GM12878 (cell line): ENCODE measurements at regions not wholly inside any gene's neighbourhood (a gene's known extent, or its start where the extent isn't known, plus 50 kb on each side); places are given as distances from the start of the nearest gene placed in this dataset.

Experiments used
- ATAC-seq: fragments of 200-7000 bp; cut with Tn5 transposase; 3 replicates; pipeline ENCODE4 v1.9.1; 2020; ENCODE audit warnings: mild to moderate bottlenecking, moderate library complexity
- BruUV-seq: library from RNA; stranded (reverse); fragments of 400-500 nt; replicated peaks from 2 replicates; lab custom pipeline; 2021; lab: Mats Ljungman, UMichigan
- CTCF ChIA-PET: fragments of 300-600 bp; sonication (Branson Sonifier 250); formaldehyde crosslinking; extraction: SDS; loops from one replicate; lab custom pipeline; 2021; ENCODE audit warnings: inconsistent platforms; lab: Yijun Ruan, JAX
- POLR2A ChIA-PET: fragments of 350-600 bp; formaldehyde crosslinking; extraction: SDS; loops from one replicate; lab custom pipeline; 2021; ENCODE audit warnings: inconsistent platforms; lab: Charles Lee
- RAD21 ChIA-PET: fragments of 300-600 bp; sonication (Branson Sonifier 250); formaldehyde crosslinking; loops from one replicate; lab custom pipeline; 2023; ENCODE audit warnings: antibody characterized with exemption; ENCODE audit not compliant: unreplicated experiment; lab: Charles Lee
- SMC1A ChIA-PET: fragments of 300-600 bp; sonication (Branson Sonifier 250); formaldehyde crosslinking; loops from one replicate; lab custom pipeline; 2023; ENCODE audit not compliant: unreplicated experiment, uncharacterized antibody; lab: Charles Lee
- DNase-seq: peaks from one replicate; pipeline ENCODE4 v3.0.0-alpha.2; 2011; ENCODE audit warnings: low read depth, low spot score
- FAIRE-seq: peaks from 3 replicates; lab custom pipeline; 2011; peaks lifted over from hg19 to GRCh38; lab: Jason Lieb, UNC
- H2AFZ ChIP-seq: 2 replicates; pipeline ENCODE4 v1.6.0; 2011; ENCODE audit warnings: low read depth, low read length, control low read depth; ENCODE audit not compliant: control insufficient read depth
- H3K27ac ChIP-seq: 2 replicates; pipeline ENCODE4 v1.5.1; 2011; ENCODE audit warnings: control low read depth; ENCODE audit not compliant: control insufficient read depth, insufficient read depth
- H3K27me3 ChIP-seq, 2 experiments: replicated peaks in 1 of 2; 2 replicates each; pipeline versions ENCODE4 v1.6.0 to v1.6.1; 2011; ENCODE audit warnings: low read length in 1 of 2; ENCODE audit not compliant: control insufficient read depth in 2 of 2, insufficient read depth in 2 of 2
- H3K36me3 ChIP-seq, 2 experiments: 2 replicates each; pipeline ENCODE4 v1.5.1; 2011; ENCODE audit warnings: low read length in 1 of 2; ENCODE audit not compliant: control insufficient read depth in 2 of 2, insufficient read depth in 2 of 2
- H3K4me1 ChIP-seq: 2 replicates; pipeline ENCODE4 v1.6.1; 2011; ENCODE audit warnings: mild to moderate bottlenecking, low read length, moderate library complexity, mixed read lengths; ENCODE audit not compliant: control insufficient read depth, insufficient read depth
- H3K4me2 ChIP-seq: 2 replicates; pipeline ENCODE4 v1.6.0; 2011; ENCODE audit warnings: control low read depth; ENCODE audit not compliant: control insufficient read depth, insufficient read depth
- H3K4me3 ChIP-seq: fragments of 200-600 bp; sonication (generic); 2 replicates; pipeline ENCODE4 v1.5.1; 2016
- H3K79me2 ChIP-seq: 2 replicates; pipeline ENCODE4 v1.6.0; 2011; ENCODE audit warnings: low read length; ENCODE audit not compliant: control insufficient read depth, insufficient read depth
- H3K9ac ChIP-seq: 2 replicates; pipeline ENCODE4 v1.8.0; 2011; ENCODE audit warnings: low read length, control low read depth, mixed read lengths; ENCODE audit not compliant: control insufficient read depth, insufficient read depth
- H3K9me3 ChIP-seq: replicated peaks from 3 replicates; pipeline ENCODE4 v1.5.1; 2011; ENCODE audit warnings: mild to moderate bottlenecking, low read length; ENCODE audit not compliant: control insufficient read depth, insufficient read depth
- H4K20me1 ChIP-seq: 2 replicates; pipeline ENCODE4 v1.6.0; 2011; ENCODE audit not compliant: control insufficient read depth, insufficient read depth
- BACH1 ChIP-seq: fragments of 450-650 bp; IDR thresholded peaks from 2 replicates; pipeline ENCODE4 v1.6.1; 2017; ENCODE audit warnings: mild to moderate bottlenecking, borderline replicate concordance
- DPF2 ChIP-seq: fragments of 450-650 bp; IDR thresholded peaks from 2 replicates; pipeline ENCODE4 v1.6.1; 2017; ENCODE audit warnings: mild to moderate bottlenecking
- GABPA ChIP-seq: IDR thresholded peaks from 2 replicates; pipeline ENCODE4 v1.6.1; 2014; ENCODE audit warnings: antibody characterized with exemption, low read depth, mild to moderate bottlenecking, inconsistent platforms
- HCFC1 ChIP-seq: fragments of 150-350 bp; IDR thresholded peaks from 2 replicates; pipeline ENCODE4 v1.6.1; 2014; ENCODE audit warnings: low read length
- HDAC6 ChIP-seq: fragments of 200-600 bp; sonication (generic); IDR thresholded peaks from one replicate; pipeline ENCODE4 v1.8.0; 2017; ENCODE audit warnings: antibody characterized with exemption; ENCODE audit not compliant: unreplicated experiment
- HDGF ChIP-seq: fragments of 450-650 bp; IDR thresholded peaks from 2 replicates; pipeline ENCODE4 v1.6.1; 2016; ENCODE audit warnings: antibody characterized with exemption
- JUNB ChIP-seq: IDR thresholded peaks from 2 replicates; pipeline ENCODE4 v1.6.1; 2016; ENCODE audit warnings: antibody characterized with exemption, mild to moderate bottlenecking
- MTA3 ChIP-seq: IDR thresholded peaks from 2 replicates; pipeline ENCODE4 v1.6.1; 2012; ENCODE audit warnings: low read length, inconsistent platforms, borderline replicate concordance
- NBN ChIP-seq: fragments of 450-650 bp; IDR thresholded peaks from 2 replicates; pipeline ENCODE4 v1.6.1; 2016
- NRF1 ChIP-seq: conservative IDR thresholded peaks from 2 replicates; pipeline ENCODE4 v1.6.1; 2011; ENCODE audit warnings: mild to moderate bottlenecking, low read depth, low read length, improper control_type of control experiment
- POU2F2 ChIP-seq: IDR thresholded peaks from 3 replicates; pipeline ENCODE4 v1.6.1; 2011; ENCODE audit warnings: low read depth, mild to moderate bottlenecking, low read length, borderline replicate concordance
- SREBF1 ChIP-seq: IDR thresholded peaks from 2 replicates; pipeline ENCODE4 v1.6.1; 2012; ENCODE audit warnings: mild to moderate bottlenecking, low read length
- WRNIP1 ChIP-seq: IDR thresholded peaks from 2 replicates; pipeline ENCODE4 v1.6.1; 2011; ENCODE audit warnings: low read depth, low read length, improper control_type of control experiment, borderline replicate concordance
- YBX1 ChIP-seq: fragments of 450-650 bp; IDR thresholded peaks from 2 replicates; pipeline ENCODE4 v1.6.1; 2016; ENCODE audit warnings: antibody characterized with exemption
- ZNF207 ChIP-seq: fragments of 450-650 bp; IDR thresholded peaks from 2 replicates; pipeline ENCODE4 v1.6.1; 2014; ENCODE audit warnings: antibody characterized with exemption, mild to moderate bottlenecking, borderline replicate concordance
- WGBS: methylation state at CpG from one replicate; pipeline ENCODE4 v1.1.6; 2016; ENCODE audit warnings: low lambda C conversion rate; ENCODE audit not compliant: insufficient replicate concordance, insufficient coverage; ENCODE audit errors: missing lambda C conversion rate; 5-methylcytosine and 5-hydroxymethylcytosine counted together
- in situ Hi-C: fragments of 300-500 bp; cut with MboI; formaldehyde crosslinking; loops from 9 replicates; pipeline ENCODE4 v1.14.3; 2018; ENCODE audit warnings: mixed read lengths
- intact Hi-C: fragments of 100-400 bp; cut with micrococcal nuclease; formaldehyde crosslinking; loops from one replicate; pipeline ENCODE4 v1.14.2; 2022; ENCODE audit not compliant: unreplicated experiment
- TF ChIP-seq, protein P1 (sequence below): fragments of 450-650 bp; IDR thresholded peaks from 2 replicates; pipeline ENCODE4 v1.6.1; 2017; ENCODE audit warnings: mild to moderate bottlenecking
- TF ChIP-seq, protein P2 (sequence below): fragments of 450-650 bp; IDR thresholded peaks from 2 replicates; pipeline ENCODE4 v1.6.1; 2017; ENCODE audit warnings: mild to moderate bottlenecking, moderate library complexity
- TF ChIP-seq, protein P3 (sequence below): IDR thresholded peaks from 2 replicates; pipeline ENCODE4 v1.6.1; 2012; ENCODE audit warnings: mild to moderate bottlenecking, low read depth, low read length

- POLR2A ChIA-PET, result no interaction called here
- FAIRE-seq, result no peak
Observed at GRCh38 chr1:81509594-81509993, 291.1 kb upstream of the ADGRL2 start.

More at GRCh38 chr1:81509594-81509993, 291.1 kb upstream of the ADGRL2 start:
- Histone ChIP-seq H3K36me3 (no peaks in the 10 kb centered on the region), H4K20me1 (no peaks in the 10 kb centered on the region), H3K79me2 (no peaks in the 10 kb centered on the region), H3K4me3 (no peak overlapping the region), H3K9ac (no peak overlapping the region), H3K27me3 (no peaks in the 10 kb centered on the region), H3K9me3 (no peaks in the 10 kb centered on the region), H2AFZ (no peak overlapping the region), H3K4me2 (no peak overlapping the region), H3K27ac (no peak overlapping the region), H3K4me1 (peaks cover 10% of the 10 kb centered on the region)
- intact Hi-C loops, result no loop called here
- TF ChIP-seq, protein P1, sequence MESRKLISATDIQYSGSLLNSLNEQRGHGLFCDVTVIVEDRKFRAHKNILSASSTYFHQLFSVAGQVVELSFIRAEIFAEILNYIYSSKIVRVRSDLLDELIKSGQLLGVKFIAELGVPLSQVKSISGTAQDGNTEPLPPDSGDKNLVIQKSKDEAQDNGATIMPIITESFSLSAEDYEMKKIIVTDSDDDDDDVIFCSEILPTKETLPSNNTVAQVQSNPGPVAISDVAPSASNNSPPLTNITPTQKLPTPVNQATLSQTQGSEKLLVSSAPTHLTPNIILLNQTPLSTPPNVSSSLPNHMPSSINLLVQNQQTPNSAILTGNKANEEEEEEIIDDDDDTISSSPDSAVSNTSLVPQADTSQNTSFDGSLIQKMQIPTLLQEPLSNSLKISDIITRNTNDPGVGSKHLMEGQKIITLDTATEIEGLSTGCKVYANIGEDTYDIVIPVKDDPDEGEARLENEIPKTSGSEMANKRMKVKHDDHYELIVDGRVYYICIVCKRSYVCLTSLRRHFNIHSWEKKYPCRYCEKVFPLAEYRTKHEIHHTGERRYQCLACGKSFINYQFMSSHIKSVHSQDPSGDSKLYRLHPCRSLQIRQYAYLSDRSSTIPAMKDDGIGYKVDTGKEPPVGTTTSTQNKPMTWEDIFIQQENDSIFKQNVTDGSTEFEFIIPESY, result no peak
- TF ChIP-seq WRNIP1 (no peak), SREBF1 (no peak), NRF1 (no peak), HDGF (no peak), HCFC1 (no peak), BACH1 (no peak), ZNF207 (no peak), GABPA (no peak), MTA3 (no peak), YBX1 (no peak), HDAC6 (no peak), POU2F2 (no peak), DPF2 (no peak), NBN (no peak), JUNB (no peak)
- TF ChIP-seq, protein P2, sequence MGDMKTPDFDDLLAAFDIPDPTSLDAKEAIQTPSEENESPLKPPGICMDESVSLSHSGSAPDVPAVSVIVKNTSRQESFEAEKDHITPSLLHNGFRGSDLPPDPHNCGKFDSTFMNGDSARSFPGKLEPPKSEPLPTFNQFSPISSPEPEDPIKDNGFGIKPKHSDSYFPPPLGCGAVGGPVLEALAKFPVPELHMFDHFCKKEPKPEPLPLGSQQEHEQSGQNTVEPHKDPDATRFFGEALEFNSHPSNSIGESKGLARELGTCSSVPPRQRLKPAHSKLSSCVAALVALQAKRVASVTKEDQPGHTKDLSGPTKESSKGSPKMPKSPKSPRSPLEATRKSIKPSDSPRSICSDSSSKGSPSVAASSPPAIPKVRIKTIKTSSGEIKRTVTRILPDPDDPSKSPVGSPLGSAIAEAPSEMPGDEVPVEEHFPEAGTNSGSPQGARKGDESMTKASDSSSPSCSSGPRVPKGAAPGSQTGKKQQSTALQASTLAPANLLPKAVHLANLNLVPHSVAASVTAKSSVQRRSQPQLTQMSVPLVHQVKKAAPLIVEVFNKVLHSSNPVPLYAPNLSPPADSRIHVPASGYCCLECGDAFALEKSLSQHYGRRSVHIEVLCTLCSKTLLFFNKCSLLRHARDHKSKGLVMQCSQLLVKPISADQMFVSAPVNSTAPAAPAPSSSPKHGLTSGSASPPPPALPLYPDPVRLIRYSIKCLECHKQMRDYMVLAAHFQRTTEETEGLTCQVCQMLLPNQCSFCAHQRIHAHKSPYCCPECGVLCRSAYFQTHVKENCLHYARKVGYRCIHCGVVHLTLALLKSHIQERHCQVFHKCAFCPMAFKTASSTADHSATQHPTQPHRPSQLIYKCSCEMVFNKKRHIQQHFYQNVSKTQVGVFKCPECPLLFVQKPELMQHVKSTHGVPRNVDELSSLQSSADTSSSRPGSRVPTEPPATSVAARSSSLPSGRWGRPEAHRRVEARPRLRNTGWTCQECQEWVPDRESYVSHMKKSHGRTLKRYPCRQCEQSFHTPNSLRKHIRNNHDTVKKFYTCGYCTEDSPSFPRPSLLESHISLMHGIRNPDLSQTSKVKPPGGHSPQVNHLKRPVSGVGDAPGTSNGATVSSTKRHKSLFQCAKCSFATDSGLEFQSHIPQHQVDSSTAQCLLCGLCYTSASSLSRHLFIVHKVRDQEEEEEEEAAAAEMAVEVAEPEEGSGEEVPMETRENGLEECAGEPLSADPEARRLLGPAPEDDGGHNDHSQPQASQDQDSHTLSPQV, result no peak
- TF ChIP-seq, protein P3, sequence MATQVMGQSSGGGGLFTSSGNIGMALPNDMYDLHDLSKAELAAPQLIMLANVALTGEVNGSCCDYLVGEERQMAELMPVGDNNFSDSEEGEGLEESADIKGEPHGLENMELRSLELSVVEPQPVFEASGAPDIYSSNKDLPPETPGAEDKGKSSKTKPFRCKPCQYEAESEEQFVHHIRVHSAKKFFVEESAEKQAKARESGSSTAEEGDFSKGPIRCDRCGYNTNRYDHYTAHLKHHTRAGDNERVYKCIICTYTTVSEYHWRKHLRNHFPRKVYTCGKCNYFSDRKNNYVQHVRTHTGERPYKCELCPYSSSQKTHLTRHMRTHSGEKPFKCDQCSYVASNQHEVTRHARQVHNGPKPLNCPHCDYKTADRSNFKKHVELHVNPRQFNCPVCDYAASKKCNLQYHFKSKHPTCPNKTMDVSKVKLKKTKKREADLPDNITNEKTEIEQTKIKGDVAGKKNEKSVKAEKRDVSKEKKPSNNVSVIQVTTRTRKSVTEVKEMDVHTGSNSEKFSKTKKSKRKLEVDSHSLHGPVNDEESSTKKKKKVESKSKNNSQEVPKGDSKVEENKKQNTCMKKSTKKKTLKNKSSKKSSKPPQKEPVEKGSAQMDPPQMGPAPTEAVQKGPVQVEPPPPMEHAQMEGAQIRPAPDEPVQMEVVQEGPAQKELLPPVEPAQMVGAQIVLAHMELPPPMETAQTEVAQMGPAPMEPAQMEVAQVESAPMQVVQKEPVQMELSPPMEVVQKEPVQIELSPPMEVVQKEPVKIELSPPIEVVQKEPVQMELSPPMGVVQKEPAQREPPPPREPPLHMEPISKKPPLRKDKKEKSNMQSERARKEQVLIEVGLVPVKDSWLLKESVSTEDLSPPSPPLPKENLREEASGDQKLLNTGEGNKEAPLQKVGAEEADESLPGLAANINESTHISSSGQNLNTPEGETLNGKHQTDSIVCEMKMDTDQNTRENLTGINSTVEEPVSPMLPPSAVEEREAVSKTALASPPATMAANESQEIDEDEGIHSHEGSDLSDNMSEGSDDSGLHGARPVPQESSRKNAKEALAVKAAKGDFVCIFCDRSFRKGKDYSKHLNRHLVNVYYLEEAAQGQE, result no peak
- no peak for DNase-seq
- CTCF ChIA-PET, result interaction anchor here (1.4 kb wide), 1 partner anchor 39 kb away, joined by 3 read pairs; no protein-coding TSS in a partner anchor
- in situ Hi-C loops, result no loop called here
- SMC1A ChIA-PET, result no interaction called here
- no TSS peak for BruUV-seq
- RAD21 ChIA-PET, result interaction anchor here (1.3 kb wide), 1 partner anchor 14 kb away, joined by 3 read pairs; no protein-coding TSS in a partner anchor
- 83% methylated on average over 5 of the region's 5 CpGs for WGBS
- no peak for ATAC-seq
